ENCODE measurements at regions not wholly inside any gene's neighbourhood (a gene's known extent, or its start where the extent isn't known, plus 50 kb on each side); places are given as distances from the start of the nearest gene placed in this dataset.

DNA sequence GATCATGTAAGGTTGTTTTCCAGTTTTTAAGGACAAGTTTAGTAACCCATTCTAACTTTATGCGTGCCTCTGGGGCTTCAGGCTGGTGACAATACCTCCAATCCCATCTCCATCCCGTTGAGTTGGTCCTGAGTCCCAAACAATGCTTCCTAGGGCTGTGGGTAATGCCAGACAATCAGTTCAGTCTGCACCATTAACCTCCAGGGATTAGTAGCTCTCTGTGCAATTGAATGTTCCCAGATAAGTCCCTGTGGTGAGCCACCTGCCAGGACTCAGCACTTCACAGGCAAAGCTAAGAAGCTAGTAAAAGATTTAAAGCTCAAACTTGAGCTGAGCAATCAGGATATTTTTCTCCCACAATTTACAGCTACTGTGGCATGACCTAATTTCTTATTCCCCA lies 462.2 kb upstream of the PTBP2 start:
- TF ChIP-seq, protein P1, sequence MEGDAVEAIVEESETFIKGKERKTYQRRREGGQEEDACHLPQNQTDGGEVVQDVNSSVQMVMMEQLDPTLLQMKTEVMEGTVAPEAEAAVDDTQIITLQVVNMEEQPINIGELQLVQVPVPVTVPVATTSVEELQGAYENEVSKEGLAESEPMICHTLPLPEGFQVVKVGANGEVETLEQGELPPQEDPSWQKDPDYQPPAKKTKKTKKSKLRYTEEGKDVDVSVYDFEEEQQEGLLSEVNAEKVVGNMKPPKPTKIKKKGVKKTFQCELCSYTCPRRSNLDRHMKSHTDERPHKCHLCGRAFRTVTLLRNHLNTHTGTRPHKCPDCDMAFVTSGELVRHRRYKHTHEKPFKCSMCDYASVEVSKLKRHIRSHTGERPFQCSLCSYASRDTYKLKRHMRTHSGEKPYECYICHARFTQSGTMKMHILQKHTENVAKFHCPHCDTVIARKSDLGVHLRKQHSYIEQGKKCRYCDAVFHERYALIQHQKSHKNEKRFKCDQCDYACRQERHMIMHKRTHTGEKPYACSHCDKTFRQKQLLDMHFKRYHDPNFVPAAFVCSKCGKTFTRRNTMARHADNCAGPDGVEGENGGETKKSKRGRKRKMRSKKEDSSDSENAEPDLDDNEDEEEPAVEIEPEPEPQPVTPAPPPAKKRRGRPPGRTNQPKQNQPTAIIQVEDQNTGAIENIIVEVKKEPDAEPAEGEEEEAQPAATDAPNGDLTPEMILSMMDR (IDR thresholded peaks at IDR 0.05): no peak
- Mint-ChIP-seq H3K4me3 (no peak overlapping the region), H3K27me3 (ENCODE audit: low read depth in 2 of 2) (no peaks in the 10 kb centered on the region), H3K27ac (no peak overlapping the region), H3K4me1 (no peaks in the 10 kb centered on the region), H3K9me3 (peaks cover 10 to 15% of the 10 kb centered on the region in 2 donors), H3K36me3 (peaks cover 14% of the 10 kb centered on the region)
- no peak overlapping the region for H3K27ac ChIP-seq (ENCODE audit: low read length)
- no peak overlapping the region for H3K4me3 ChIP-seq (ENCODE audit: low read length)
- ATAC-seq: no peak
- WGBS (ENCODE audit: insufficient coverage): 49% methylated on average over 2 of the region's 2 CpGs
- peaks cover 3% of the 10 kb centered on the region for H3K9me3 ChIP-seq (ENCODE audit: control insufficient read depth, insufficient read depth, low read length)
- H3K27me3 ChIP-seq (ENCODE audit: control insufficient read depth, insufficient read depth, low read length): no peaks in the 10 kb centered on the region
- H3K4me1 ChIP-seq (ENCODE audit: control insufficient read depth, insufficient read depth, low read length): no peaks in the 10 kb centered on the region
- intact Hi-C loops (cut with micrococcal nuclease): no loop called here
- DNase-seq: no peak
- H3K36me3 ChIP-seq (ENCODE audit: control insufficient read depth, insufficient read depth, low read length): no peaks in the 10 kb centered on the region

DNA sequence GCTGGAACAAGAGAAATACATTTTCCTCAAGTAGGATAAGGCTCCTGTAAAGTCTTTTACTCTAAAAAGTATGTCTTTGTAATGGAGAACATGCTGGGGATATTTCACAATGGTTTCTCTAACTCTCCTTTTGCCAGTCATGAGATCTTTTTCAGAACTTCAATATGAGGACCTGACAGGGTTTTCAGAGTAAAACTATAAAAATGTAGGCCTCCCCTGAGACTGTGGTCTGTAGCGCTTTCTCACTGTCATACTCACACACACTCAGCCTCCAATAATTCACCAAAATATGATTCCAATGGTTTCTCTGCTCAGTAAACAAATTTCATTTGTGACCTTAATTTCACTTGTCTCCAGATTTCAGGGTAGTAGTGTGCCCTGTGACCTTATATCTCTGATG lies 440.1 kb upstream of the PTBP2 start:
- ATAC-seq: no peak
- Histone ChIP-seq H3K9me3 (ENCODE audit: control insufficient read depth, insufficient read depth, low read length) (peaks cover 3% of the 10 kb centered on the region), H3K4me3 (ENCODE audit: low read length) (no peak overlapping the region), H3K36me3 (ENCODE audit: control insufficient read depth, insufficient read depth, low read length) (no peaks in the 10 kb centered on the region), H3K27ac (ENCODE audit: low read length) (no peak overlapping the region), H3K27me3 (ENCODE audit: control insufficient read depth, insufficient read depth, low read length) (no peaks in the 10 kb centered on the region), H3K4me1 (ENCODE audit: control insufficient read depth, insufficient read depth, low read length) (no peaks in the 10 kb centered on the region)
- intact Hi-C loops (cut with micrococcal nuclease): no loop called here
- DNase-seq: no peak
- peaks cover 15% of the 10 kb centered on the region for H3K36me3 Mint-ChIP-seq
- H3K27me3 Mint-ChIP-seq (ENCODE audit: low read depth in 2 of 2): no peaks in the 10 kb centered on the region
- TF ChIP-seq, protein P1 (IDR thresholded peaks at IDR 0.05): no peak
- WGBS (ENCODE audit: insufficient coverage): 90% methylated on average over 1 of the region's 1 CpG
- H3K4me1 Mint-ChIP-seq: no peaks in the 10 kb centered on the region
- H3K27ac Mint-ChIP-seq: no peak overlapping the region
- H3K4me3 Mint-ChIP-seq: no peak overlapping the region
- peaks cover 25 to 29% of the 10 kb centered on the region in 2 donors for H3K9me3 Mint-ChIP-seq

DNA sequence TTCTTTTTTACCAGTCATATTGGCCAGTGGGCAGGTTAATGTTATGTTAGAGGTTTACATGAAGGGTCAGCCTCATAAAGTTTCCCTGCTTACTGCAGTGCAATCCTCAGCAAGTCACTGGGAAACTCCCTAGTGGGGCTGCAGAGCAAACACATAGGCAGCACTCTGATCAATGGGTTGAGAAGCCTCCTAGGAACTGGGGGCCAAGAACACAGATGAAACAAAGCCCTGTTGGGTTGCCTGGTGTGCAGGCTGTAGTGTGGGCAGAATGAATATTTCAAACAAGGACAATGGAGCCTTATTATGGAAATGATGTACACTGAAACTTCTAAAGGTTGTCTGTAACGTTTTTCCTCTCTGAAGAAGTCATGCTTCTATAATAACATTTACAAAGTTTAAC lies 431.6 kb upstream of the PTBP2 start:
- TF ChIP-seq, protein P1 (IDR thresholded peaks at IDR 0.05): no peak

DNA sequence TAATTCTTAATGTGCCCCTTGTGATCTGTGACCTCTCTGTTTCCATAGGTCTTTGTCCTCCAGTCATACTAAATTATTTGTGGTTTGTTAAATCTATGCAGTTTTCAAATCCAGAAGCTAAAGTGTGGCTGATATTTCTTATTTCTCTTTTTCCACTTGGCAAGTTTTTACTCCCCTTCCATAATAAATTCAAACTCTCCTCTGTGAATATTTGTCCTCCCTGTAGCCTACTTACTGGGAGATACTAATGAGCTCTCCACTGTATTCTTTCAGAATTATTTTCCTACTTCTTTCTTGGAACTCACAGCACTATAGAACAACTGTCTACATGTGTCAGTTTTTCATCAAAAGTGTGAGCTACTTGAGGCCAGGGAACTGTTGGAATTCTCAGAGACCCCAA lies 430.8 kb upstream of the PTBP2 start:
- intact Hi-C loops (cut with micrococcal nuclease): no loop called here
- no peaks in the 10 kb centered on the region for H3K36me3 ChIP-seq (ENCODE audit: control insufficient read depth, insufficient read depth, low read length)
- no peak overlapping the region for H3K4me3 Mint-ChIP-seq
- no peak for ATAC-seq
- H3K27ac Mint-ChIP-seq: no peak overlapping the region
- no peaks in the 10 kb centered on the region for H3K4me1 Mint-ChIP-seq
- H3K36me3 Mint-ChIP-seq: peaks cover 17% of the 10 kb centered on the region
- peaks cover 9 to 37% of the 10 kb centered on the region in 2 donors for H3K9me3 Mint-ChIP-seq
- H3K27me3 Mint-ChIP-seq (ENCODE audit: low read depth in 2 of 2): no peaks in the 10 kb centered on the region
- no peak for DNase-seq
- H3K4me3 ChIP-seq (ENCODE audit: low read length): no peak overlapping the region
- no peaks in the 10 kb centered on the region for H3K4me1 ChIP-seq (ENCODE audit: control insufficient read depth, insufficient read depth, low read length)
- no peaks in the 10 kb centered on the region for H3K27me3 ChIP-seq (ENCODE audit: control insufficient read depth, insufficient read depth, low read length)
- H3K9me3 ChIP-seq (ENCODE audit: control insufficient read depth, insufficient read depth, low read length): peaks cover 10% of the 10 kb centered on the region
- no peak overlapping the region for H3K27ac ChIP-seq (ENCODE audit: low read length)
- TF ChIP-seq, protein P1 (IDR thresholded peaks at IDR 0.05): no peak

More for the DNA sequence above, 431.6 kb upstream of the PTBP2 start:
- H3K36me3 Mint-ChIP-seq: peaks cover 19% of the 10 kb centered on the region
- no CpG with 5 or more reads among the region's 1 CpG for WGBS (ENCODE audit: insufficient coverage)
- Histone ChIP-seq H3K4me1 (ENCODE audit: control insufficient read depth, insufficient read depth, low read length) (no peaks in the 10 kb centered on the region), H3K4me3 (ENCODE audit: low read length) (no peak overlapping the region), H3K9me3 (ENCODE audit: control insufficient read depth, insufficient read depth, low read length) (peaks cover 10% of the 10 kb centered on the region), H3K27me3 (ENCODE audit: control insufficient read depth, insufficient read depth, low read length) (no peaks in the 10 kb centered on the region), H3K36me3 (ENCODE audit: control insufficient read depth, insufficient read depth, low read length) (no peaks in the 10 kb centered on the region), H3K27ac (ENCODE audit: low read length) (no peak overlapping the region)
- no peaks in the 10 kb centered on the region for H3K27me3 Mint-ChIP-seq (ENCODE audit: low read depth in 2 of 2)
- peaks cover 7 to 35% of the 10 kb centered on the region in 2 donors for H3K9me3 Mint-ChIP-seq
- no peak overlapping the region for H3K27ac Mint-ChIP-seq
- H3K4me3 Mint-ChIP-seq: no peak overlapping the region
- DNase-seq (no peak), ATAC-seq (no peak)
- intact Hi-C loops (cut with micrococcal nuclease): no loop called here
- H3K4me1 Mint-ChIP-seq: no peaks in the 10 kb centered on the region
